Astrocyte (in vitro differentiated cells and primary cell): ENCODE measurements at regions not wholly inside any gene's neighbourhood (a gene's known extent, or its start where the extent isn't known, plus 50 kb on each side); places are given as distances from the start of the nearest gene placed in this dataset.

ENCODE experiments used
- EZH2 ChIP-seq: IDR thresholded peaks from 2 replicates; pipeline ENCODE4 v1.6.1; 2012; ENCODE audit warnings: mild to moderate bottlenecking, low read length, inconsistent platforms; ENCODE audit not compliant: insufficient read depth
- TF ChIP-seq, protein P1 (sequence below): IDR thresholded peaks from 2 replicates; pipeline ENCODE4 v1.5.1; 2011; ENCODE audit warnings: low read depth, mild to moderate bottlenecking, inconsistent platforms, low read length, moderate library complexity; ENCODE audit not compliant: insufficient read depth

DNA sequence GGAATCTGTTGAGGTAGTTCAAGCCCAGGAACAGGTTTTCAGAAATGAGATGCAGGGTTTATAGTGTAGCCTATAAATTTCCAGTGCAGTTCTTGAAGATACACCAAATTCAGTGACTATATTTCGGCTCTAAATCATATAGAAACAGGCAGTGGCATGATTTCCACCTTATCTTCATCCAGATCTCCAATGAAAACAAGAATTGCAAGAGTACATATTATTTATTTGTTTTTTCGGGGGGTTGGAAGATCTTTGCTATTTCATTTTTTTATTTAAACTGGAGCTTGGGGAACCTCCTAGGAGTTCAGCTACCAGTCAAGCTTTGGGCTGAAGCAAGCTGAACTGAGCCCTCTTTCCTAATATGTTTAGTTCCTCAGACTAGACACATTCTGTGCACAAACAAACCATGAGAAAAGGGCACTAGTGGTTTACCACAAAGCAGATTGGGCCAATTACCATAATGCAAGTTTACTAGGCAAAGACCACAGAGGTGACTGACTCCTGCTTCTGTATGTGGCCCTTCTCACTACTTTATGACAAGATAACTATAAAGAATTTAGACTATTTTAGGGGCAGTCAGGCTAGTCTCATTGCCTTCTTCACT, 68.5 kb downstream of the RGS2 start:
- TF ChIP-seq, protein P1, sequence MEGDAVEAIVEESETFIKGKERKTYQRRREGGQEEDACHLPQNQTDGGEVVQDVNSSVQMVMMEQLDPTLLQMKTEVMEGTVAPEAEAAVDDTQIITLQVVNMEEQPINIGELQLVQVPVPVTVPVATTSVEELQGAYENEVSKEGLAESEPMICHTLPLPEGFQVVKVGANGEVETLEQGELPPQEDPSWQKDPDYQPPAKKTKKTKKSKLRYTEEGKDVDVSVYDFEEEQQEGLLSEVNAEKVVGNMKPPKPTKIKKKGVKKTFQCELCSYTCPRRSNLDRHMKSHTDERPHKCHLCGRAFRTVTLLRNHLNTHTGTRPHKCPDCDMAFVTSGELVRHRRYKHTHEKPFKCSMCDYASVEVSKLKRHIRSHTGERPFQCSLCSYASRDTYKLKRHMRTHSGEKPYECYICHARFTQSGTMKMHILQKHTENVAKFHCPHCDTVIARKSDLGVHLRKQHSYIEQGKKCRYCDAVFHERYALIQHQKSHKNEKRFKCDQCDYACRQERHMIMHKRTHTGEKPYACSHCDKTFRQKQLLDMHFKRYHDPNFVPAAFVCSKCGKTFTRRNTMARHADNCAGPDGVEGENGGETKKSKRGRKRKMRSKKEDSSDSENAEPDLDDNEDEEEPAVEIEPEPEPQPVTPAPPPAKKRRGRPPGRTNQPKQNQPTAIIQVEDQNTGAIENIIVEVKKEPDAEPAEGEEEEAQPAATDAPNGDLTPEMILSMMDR: no peak
- no peak for TF ChIP-seq EZH2
